Sigmoid colon (tissue), 4 donors: ENCODE measurements at regions not wholly inside any gene's neighbourhood (a gene's known extent, or its start where the extent isn't known, plus 50 kb on each side); places are given as distances from the start of the nearest gene placed in this dataset.

ENCODE experiments used
- POLR2AphosphoS5 ChIP-seq, 4 donors: sonication (generic); formaldehyde crosslinking; IDR thresholded peaks; one replicate each; pipeline ENCODE4 v1.6.1; 2017; ENCODE audit warnings: antibody characterized with exemption in 4 of 4
- TF ChIP-seq, protein P1 (sequence below), 4 experiments: fragments of 450-650 bp in 3 of 4; fragments of 200-600 bp in 1 of 4; IDR thresholded peaks; one replicate each; pipeline ENCODE4 v1.5.1; 2016 to 2019; ENCODE audit warnings: antibody characterized with exemption in 4 of 4, mild to moderate bottlenecking in 3 of 4, moderate library complexity in 2 of 4

DNA sequence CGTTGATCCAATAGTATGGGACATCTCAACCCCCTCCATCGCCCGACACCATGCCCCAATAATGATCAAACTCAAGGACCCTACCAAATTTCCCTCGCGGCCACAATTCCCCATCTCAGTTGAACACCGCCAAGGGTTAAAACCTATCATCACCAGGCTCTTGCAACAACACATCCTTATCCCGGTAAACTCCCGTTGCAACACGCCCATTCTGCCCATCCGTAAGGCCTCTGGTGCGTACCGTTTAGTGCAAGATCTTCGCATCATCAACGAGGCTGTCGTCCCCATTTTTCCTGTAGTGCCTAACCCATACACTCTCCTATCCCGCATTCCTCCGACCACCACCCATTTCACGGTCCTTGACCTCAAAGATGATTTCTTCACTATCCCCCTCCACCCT lies 960.5 kb downstream of the RPA4 start:
- TF ChIP-seq, protein P1, sequence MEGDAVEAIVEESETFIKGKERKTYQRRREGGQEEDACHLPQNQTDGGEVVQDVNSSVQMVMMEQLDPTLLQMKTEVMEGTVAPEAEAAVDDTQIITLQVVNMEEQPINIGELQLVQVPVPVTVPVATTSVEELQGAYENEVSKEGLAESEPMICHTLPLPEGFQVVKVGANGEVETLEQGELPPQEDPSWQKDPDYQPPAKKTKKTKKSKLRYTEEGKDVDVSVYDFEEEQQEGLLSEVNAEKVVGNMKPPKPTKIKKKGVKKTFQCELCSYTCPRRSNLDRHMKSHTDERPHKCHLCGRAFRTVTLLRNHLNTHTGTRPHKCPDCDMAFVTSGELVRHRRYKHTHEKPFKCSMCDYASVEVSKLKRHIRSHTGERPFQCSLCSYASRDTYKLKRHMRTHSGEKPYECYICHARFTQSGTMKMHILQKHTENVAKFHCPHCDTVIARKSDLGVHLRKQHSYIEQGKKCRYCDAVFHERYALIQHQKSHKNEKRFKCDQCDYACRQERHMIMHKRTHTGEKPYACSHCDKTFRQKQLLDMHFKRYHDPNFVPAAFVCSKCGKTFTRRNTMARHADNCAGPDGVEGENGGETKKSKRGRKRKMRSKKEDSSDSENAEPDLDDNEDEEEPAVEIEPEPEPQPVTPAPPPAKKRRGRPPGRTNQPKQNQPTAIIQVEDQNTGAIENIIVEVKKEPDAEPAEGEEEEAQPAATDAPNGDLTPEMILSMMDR (IDR thresholded peaks at IDR 0.05), result no peak
- TF ChIP-seq POLR2AphosphoS5 (IDR thresholded peaks at IDR 0.05), result no peak
